NCI-H146 treated with DMSO at 0.1 percent for 48 hours (cell line): ENCODE measurements at regions not wholly inside any gene's neighbourhood (a gene's known extent, or its start where the extent isn't known, plus 50 kb on each side); places are given as distances from the start of the nearest gene placed in this dataset.

Source experiments
- DNase-seq: peaks from one replicate; lab custom pipeline; 2025; ENCODE audit not compliant: unreplicated experiment; lab: John Stamatoyannopoulos, UW

- no peak for DNase-seq
Observed at GRCh38 chr6:166877906-166878305, 78.4 kb downstream of the RNASET2 start.

- DNase-seq: no peak
Observed at GRCh38 chr6:166877349-166877748, 79.0 kb downstream of the RNASET2 start.

GRCh38 chr6:166872531-166873009 is 83.8 kb downstream of the RNASET2 start:
- DNase-seq: no peak

GRCh38 chr6:166870602-166871208 is 85.6 kb downstream of the RNASET2 start:
- DNase-seq: no peak

- DNase-seq: no peak
Observed at GRCh38 chr6:166866839-166867637, 89.3 kb downstream of the RNASET2 start.

- DNase-seq: no peak
Observed at GRCh38 chr6:166864333-166864732, 92.0 kb downstream of the RNASET2 start.

GRCh38 chr6:166862978-166863530 is 93.3 kb downstream of the RNASET2 start:
- DNase-seq: no peak

- DNase-seq: peak; percentile 25
Observed at GRCh38 chr6:166862287-166862977, 93.9 kb downstream of the RNASET2 start.

GRCh38 chr6:166861961-166862286 is 94.4 kb downstream of the RNASET2 start:
- no peak for DNase-seq

GRCh38 chr6:166861304-166861703 is 95.0 kb downstream of the RNASET2 start:
- DNase-seq: no peak

GRCh38 chr6:166860392-166860791 is 96.0 kb downstream of the RNASET2 start:
- DNase-seq: no peak

- no peak for DNase-seq
Observed at GRCh38 chr6:166855416-166855815, 100.9 kb downstream of the RNASET2 start.

GRCh38 chr6:166853371-166854325 is 102.7 kb downstream of the RNASET2 start:
- no peak for DNase-seq

GRCh38 chr6:166852451-166852975 is 103.8 kb downstream of the RNASET2 start:
- no peak for DNase-seq

- no peak for DNase-seq
Observed at GRCh38 chr6:166851911-166852310, 104.4 kb downstream of the RNASET2 start.

- DNase-seq: no peak
Observed at GRCh38 chr6:166851426-166851825, 104.9 kb downstream of the RNASET2 start.

GRCh38 chr6:166850677-166851076 is 105.7 kb downstream of the RNASET2 start:
- DNase-seq: no peak

- no peak for DNase-seq
Observed at GRCh38 chr6:166849749-166850183, 106.6 kb downstream of the RNASET2 start.

GRCh38 chr6:166848979-166849748 is 107.2 kb downstream of the RNASET2 start:
- DNase-seq: no peak
